IMR-90 (cell line): ENCODE measurements at regions not wholly inside any gene's neighbourhood (a gene's known extent, or its start where the extent isn't known, plus 50 kb on each side); places are given as distances from the start of the nearest gene placed in this dataset.

Source experiments
- ATAC-seq: fragments of 200-7000 bp; cut with Tn5 transposase; 2 replicates; pipeline ENCODE4 v1.9.1; 2020; ENCODE audit warnings: low read depth, mild to moderate bottlenecking, moderate library complexity
- BruUV-seq: library from RNA; stranded (reverse); fragments of 400-500 nt; replicated peaks from 2 replicates; lab custom pipeline; 2021; lab: Mats Ljungman, UMichigan
- CTCF ChIA-PET: fragments of 300-600 bp; formaldehyde crosslinking; extraction: SDS; loops from one replicate; lab custom pipeline; 2021; ENCODE audit warnings: antibody characterized with exemption; lab: Yijun Ruan, JAX
- POLR2A ChIA-PET: fragments of 300-600 bp; sonication (Branson Sonifier 250); formaldehyde crosslinking; loops from one replicate; lab custom pipeline; 2022; ENCODE audit warnings: antibody characterized with exemption; ENCODE audit not compliant: unreplicated experiment; lab: Charles Lee
- DNase-seq: peaks from one replicate; pipeline ENCODE4 v3.0.0; 2013
- H2AFZ ChIP-seq: replicated peaks from 2 replicates; pipeline ENCODE3; 2013; ENCODE audit warnings: low read length, mild to moderate bottlenecking; ENCODE audit not compliant: poor library complexity
- H2AK5ac ChIP-seq: 2 replicates; pipeline ENCODE4 v1.6.1; 2013; ENCODE audit warnings: low read depth, low read length, inconsistent platforms
- H2AK9ac ChIP-seq: replicated peaks from 2 replicates; pipeline ENCODE3; 2013; ENCODE audit warnings: mild to moderate bottlenecking, low read depth, low read length, moderate library complexity; ENCODE audit not compliant: poor library complexity
- H2BK120ac ChIP-seq: 2 replicates; pipeline ENCODE4 v1.6.1; 2013; ENCODE audit warnings: low read depth, low read length, inconsistent platforms
- H2BK15ac ChIP-seq: 3 replicates; pipeline ENCODE4 v1.6.1; 2013; ENCODE audit warnings: low read depth, low read length, inconsistent platforms
- H2BK20ac ChIP-seq: 2 replicates; pipeline ENCODE4 v1.6.1; 2013; ENCODE audit warnings: low read depth, mild to moderate bottlenecking, inconsistent platforms, low read length, moderate library complexity
- H2BK5ac ChIP-seq: 2 replicates; pipeline ENCODE4 v1.6.1; 2013; ENCODE audit warnings: mild to moderate bottlenecking, low read depth, low read length, inconsistent platforms; ENCODE audit not compliant: poor library complexity, severe bottlenecking
- H3K14ac ChIP-seq: replicated peaks from 2 replicates; pipeline ENCODE4 v1.6.1; 2013; ENCODE audit warnings: low read depth, low read length, inconsistent platforms
- H3K18ac ChIP-seq: 2 replicates; pipeline ENCODE4 v1.6.1; 2013; ENCODE audit warnings: low read depth, low read length, control low read depth
- H3K23ac ChIP-seq: 2 replicates; pipeline ENCODE4 v1.6.1; 2013; ENCODE audit warnings: low read depth, low read length, inconsistent platforms
- H3K27ac ChIP-seq: 2 replicates; pipeline ENCODE4 v1.5.1; 2013; ENCODE audit warnings: mild to moderate bottlenecking, control low read depth, low read length; ENCODE audit not compliant: insufficient read depth
- H3K27me3 ChIP-seq: 2 replicates; pipeline ENCODE4 v1.6.1; 2013; ENCODE audit warnings: low read length; ENCODE audit not compliant: control insufficient read depth, insufficient read depth
- H3K36me3 ChIP-seq: 2 replicates; pipeline ENCODE4 v1.6.1; 2013; ENCODE audit warnings: low read length, mixed read lengths; ENCODE audit not compliant: control insufficient read depth, insufficient read depth
- H3K4ac ChIP-seq: 2 replicates; pipeline ENCODE4 v1.6.1; 2013; ENCODE audit warnings: low read depth, low read length, inconsistent platforms
- H3K4me1 ChIP-seq: 2 replicates; pipeline ENCODE4 v1.6.1; 2013; ENCODE audit warnings: low read length, mixed read lengths; ENCODE audit not compliant: control insufficient read depth, insufficient read depth
- H3K4me2 ChIP-seq: 2 replicates; pipeline ENCODE4 v1.6.1; 2013; ENCODE audit warnings: low read depth, mild to moderate bottlenecking, control low read depth, low read length, moderate library complexity
- H3K4me3 ChIP-seq: 2 replicates; pipeline ENCODE4 v1.5.1; 2013; ENCODE audit warnings: low read depth, mild to moderate bottlenecking, control low read depth, low read length, moderate library complexity; ENCODE audit not compliant: insufficient read depth
- H3K56ac ChIP-seq: 2 replicates; pipeline ENCODE4 v1.6.1; 2013; ENCODE audit warnings: low read length, inconsistent platforms; ENCODE audit not compliant: insufficient read depth; ENCODE audit errors: extremely low read depth
- H3K79me1 ChIP-seq, 2 experiments: 2 replicates each; pipeline ENCODE4 v1.6.1; 2013; ENCODE audit warnings: low read length in 2 of 2, inconsistent platforms in 1 of 2, low read depth in 1 of 2
- H3K9ac ChIP-seq: 2 replicates; pipeline ENCODE4 v1.6.1; 2013; ENCODE audit warnings: low read depth, low read length, control low read depth
- H3K9me1 ChIP-seq: 2 replicates; pipeline ENCODE4 v1.6.1; 2013; ENCODE audit warnings: low read length, inconsistent platforms; ENCODE audit not compliant: insufficient read depth
- H3K9me3 ChIP-seq: 2 replicates; pipeline ENCODE4 v1.6.1; 2013; ENCODE audit warnings: low read length; ENCODE audit not compliant: control insufficient read depth, insufficient read depth
- H4K20me1 ChIP-seq: 2 replicates; pipeline ENCODE4 v1.6.1; 2013; ENCODE audit warnings: low read length, inconsistent platforms; ENCODE audit not compliant: insufficient read depth
- H4K5ac ChIP-seq: 2 replicates; pipeline ENCODE4 v1.6.1; 2013; ENCODE audit warnings: mild to moderate bottlenecking, low read depth, low read length, control low read depth
- H4K8ac ChIP-seq, 2 experiments: 2 replicates each; pipeline ENCODE4 v1.6.1; 2013; ENCODE audit warnings: low read depth in 2 of 2, low read length in 2 of 2, control low read depth in 1 of 2, inconsistent platforms in 1 of 2
- H4K91ac ChIP-seq: 2 replicates; pipeline ENCODE4 v1.6.1; 2013; ENCODE audit warnings: low read depth, low read length, inconsistent platforms; ENCODE audit not compliant: insufficient read depth
- BHLHE40 ChIP-seq: fragments of 150-350 bp; IDR thresholded peaks from 2 replicates; pipeline ENCODE4 v1.6.1; 2016; ENCODE audit warnings: mild to moderate bottlenecking, low read depth, low read length
- CTCF ChIP-seq: conservative IDR thresholded peaks from 2 replicates; pipeline ENCODE4 v1.5.1; 2012; ENCODE audit warnings: mild to moderate bottlenecking, low read depth, low read length, improper control_type of control experiment
- MAFK ChIP-seq: IDR thresholded peaks from 2 replicates; pipeline ENCODE4 v1.6.1; 2012; ENCODE audit warnings: low read depth, low read length, improper control_type of control experiment
- MAZ ChIP-seq: IDR thresholded peaks from 2 replicates; pipeline ENCODE4 v1.6.1; 2012; ENCODE audit warnings: low read depth, mild to moderate bottlenecking, low read length, improper control_type of control experiment, moderate library complexity, borderline replicate concordance
- MXI1 ChIP-seq: IDR thresholded peaks from 2 replicates; pipeline ENCODE4 v1.6.1; 2012; ENCODE audit warnings: low read depth, mild to moderate bottlenecking, low read length, moderate library complexity, borderline replicate concordance
- POLR2A ChIP-seq: IDR thresholded peaks from 2 replicates; pipeline ENCODE4 v1.6.1; 2012; ENCODE audit warnings: mild to moderate bottlenecking, low read depth, low read length
- SMC3 ChIP-seq: fragments of 150-350 bp; IDR thresholded peaks from 2 replicates; pipeline ENCODE4 v1.6.1; 2016; ENCODE audit warnings: low read depth, mild to moderate bottlenecking, antibody characterized with exemption, low read length, moderate library complexity
- USF2 ChIP-seq: fragments of 150-350 bp; IDR thresholded peaks from 2 replicates; pipeline ENCODE4 v1.6.1; 2017; ENCODE audit warnings: mild to moderate bottlenecking, antibody characterized with exemption, low read length, low read depth
- dilution Hi-C: fragments of 300-500 bp; cut with HindIII; formaldehyde crosslinking; loops from one replicate; pipeline ENCODE4 v1.14.3; 2018; ENCODE audit warnings: low sequenced_read_pairs; ENCODE audit not compliant: unreplicated experiment
- in situ Hi-C: fragments of 300-500 bp; cut with MboI; formaldehyde crosslinking; loops from 3 replicates; pipeline ENCODE4 v1.14.3; 2019; ENCODE audit warnings: low sequenced_read_pairs, inconsistent platforms, mixed read lengths
- intact Hi-C: fragments of 100-400 bp; cut with micrococcal nuclease; formaldehyde crosslinking; loops from 2 replicates; pipeline ENCODE4 v1.10.0; 2022

- intact Hi-C loops = no loop called here
- no peaks in the 10 kb centered on the region for H3K36me3 ChIP-seq
- no peak overlapping the region for H3K4me2 ChIP-seq
- peaks cover 3% of the 10 kb centered on the region; the same call in 1 of the 2 replicates for H3K9me3 ChIP-seq
- no peak overlapping the region for H3K23ac ChIP-seq
- ChIA-PET POLR2A (no interaction called here), CTCF (no interaction called here)
- no peak overlapping the region for H2BK15ac ChIP-seq
- H2AK5ac ChIP-seq = no peak overlapping the region
- no peak overlapping the region for H3K14ac ChIP-seq
- no peak overlapping the region for H3K4me3 ChIP-seq
- no peaks in the 10 kb centered on the region for H3K4me1 ChIP-seq
- no peak overlapping the region for H4K5ac ChIP-seq
- DNase-seq (no peak), ATAC-seq (no peak)
- no peak overlapping the region for H3K27ac ChIP-seq
- TF ChIP-seq SMC3 = no peak
- no peak for TF ChIP-seq MAZ
- no peak for TF ChIP-seq USF2
- no peak for TF ChIP-seq MAFK
- TF ChIP-seq MXI1 = no peak
- no peak for TF ChIP-seq BHLHE40
- no peak for TF ChIP-seq POLR2A
- no peak for TF ChIP-seq CTCF
- H3K56ac ChIP-seq = no peak overlapping the region
- H4K91ac ChIP-seq = no peak overlapping the region
- no peak overlapping the region for H2BK5ac ChIP-seq
- H3K27me3 ChIP-seq = no peaks in the 10 kb centered on the region
- no peak overlapping the region for H2AK9ac ChIP-seq
- H3K9me1 ChIP-seq = no peaks in the 10 kb centered on the region
- H3K18ac ChIP-seq = no peak overlapping the region
- BruUV-seq = no TSS peak
- H3K79me1 ChIP-seq = no peaks in the 10 kb centered on the region
- H4K8ac ChIP-seq = no peak overlapping the region
- H2AFZ ChIP-seq = no peak overlapping the region
- no peak overlapping the region for H3K4ac ChIP-seq
- no peak overlapping the region for H2BK120ac ChIP-seq
- H2BK20ac ChIP-seq = no peak overlapping the region
- dilution Hi-C loops = no loop called here
- in situ Hi-C loops = no loop called here
- H4K20me1 ChIP-seq = no peaks in the 10 kb centered on the region
- H3K9ac ChIP-seq = no peak overlapping the region
Measured at GRCh38 chr3:5784690-5785089, 597.2 kb downstream of the EDEM1 start.
